ENCODE measurements at regions not wholly inside any gene's neighbourhood (a gene's known extent, or its start where the extent isn't known, plus 50 kb on each side); places are given as distances from the start of the nearest gene placed in this dataset.
A peak's percentile ranks its signal among the peaks of the same experiment; 100 is the strongest.
"Not testable (repeated sequence)": the region's sequence is repeated elsewhere in the genome, so short reads cannot be mapped to it uniquely, and the experiment has no call there.

DNA sequence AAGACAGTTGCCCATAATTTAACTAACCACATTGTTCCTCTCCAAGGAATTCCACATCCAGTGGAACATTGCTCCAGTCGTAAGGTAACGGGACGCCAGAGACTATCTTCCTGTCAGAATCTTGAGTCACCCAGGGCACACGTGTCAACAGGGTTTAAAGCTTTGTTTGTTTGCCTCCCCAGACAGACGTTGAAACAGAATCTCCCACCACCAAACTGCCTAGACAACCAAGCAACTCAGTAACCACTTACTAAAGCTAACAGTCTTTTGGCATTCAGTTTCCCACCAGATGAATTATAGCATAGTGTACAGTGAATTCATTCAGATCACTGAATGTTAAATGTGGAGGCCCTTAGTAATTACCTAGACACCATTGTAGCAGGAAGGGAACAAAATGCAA lies 439.5 kb downstream of the PLPP3 start:
- Mint-ChIP-seq H3K36me3 (no peaks in the 10 kb centered on the region), H3K4me1 (peaks cover 22% of the 10 kb centered on the region), H3K9me3 (no peaks in the 10 kb centered on the region), H3K27me3 (peaks cover 21% of the 10 kb centered on the region), H3K27ac (no peak overlapping the region), H3K4me3 (no peak overlapping the region)
- no peak for ATAC-seq

DNA sequence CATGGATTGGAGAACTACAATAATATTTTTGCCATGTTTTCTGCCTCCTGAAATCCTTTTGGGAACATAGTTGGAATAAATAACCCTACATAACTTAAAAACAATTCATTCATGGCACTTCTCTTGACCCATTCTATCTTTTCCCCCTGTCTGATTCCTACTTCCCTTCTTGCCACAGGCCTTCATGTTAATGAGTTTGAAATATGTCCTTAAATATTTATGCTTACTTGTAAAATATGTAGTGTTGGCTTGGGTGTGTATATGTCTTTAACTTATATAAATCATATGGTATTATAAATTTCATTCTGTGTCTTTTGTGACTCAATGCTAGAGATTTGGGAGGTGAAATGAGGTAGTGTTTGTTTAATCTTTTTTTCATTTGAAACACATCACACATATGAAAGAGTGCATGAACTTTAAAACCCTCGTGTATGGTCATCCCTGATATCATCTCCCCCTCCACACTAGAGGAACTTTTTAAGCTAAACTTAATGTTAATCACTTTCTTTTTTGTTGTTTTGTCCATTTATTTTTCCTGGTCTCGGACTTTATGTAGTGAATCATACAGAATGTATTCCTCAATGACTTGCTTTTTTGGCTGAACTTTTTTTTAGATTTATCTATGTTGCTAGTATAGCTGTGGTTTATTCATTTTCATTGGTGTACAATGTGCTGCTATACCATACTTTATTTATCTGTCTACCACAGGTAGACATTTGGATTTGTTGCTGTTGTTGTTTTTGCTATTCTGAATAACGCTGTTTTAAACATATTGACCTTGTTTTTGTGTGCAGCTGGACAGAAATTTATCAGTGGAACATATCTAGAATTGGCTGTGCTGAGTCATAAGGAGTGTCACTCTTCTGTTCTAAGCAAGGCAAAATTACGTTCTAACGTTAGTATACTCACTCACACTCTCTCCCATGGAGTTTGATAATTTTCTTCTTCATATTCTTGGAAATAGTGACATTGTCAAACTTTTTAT lies 441.6 kb downstream of the PLPP3 start:
- Mint-ChIP-seq H3K4me1 (peaks cover 42% of the 10 kb centered on the region), H3K36me3 (no peaks in the 10 kb centered on the region), H3K27me3 (peaks cover 21% of the 10 kb centered on the region), H3K27ac (no peak overlapping the region), H3K4me3 (no peak overlapping the region), H3K9me3 (no peaks in the 10 kb centered on the region)
- no peak for ATAC-seq

DNA sequence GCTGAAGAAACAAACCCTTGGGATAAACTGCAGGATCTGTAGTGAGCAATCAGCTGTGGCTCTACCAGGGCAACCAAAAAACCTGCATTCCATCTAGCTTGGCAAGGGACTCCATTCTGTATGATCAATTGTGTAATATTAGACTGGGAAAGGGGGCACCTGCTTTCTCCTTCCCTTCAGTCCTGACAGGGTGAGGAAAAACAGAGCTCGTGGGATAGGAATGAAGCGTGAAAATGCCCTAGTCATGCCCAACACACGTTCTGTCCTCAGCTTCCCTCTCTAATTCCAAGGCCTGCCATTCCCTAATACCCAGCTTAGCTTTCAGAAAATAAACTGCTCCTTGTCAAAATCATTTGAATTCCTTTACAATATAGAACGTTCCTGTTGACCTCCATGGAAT lies 442.3 kb downstream of the PLPP3 start:
- Mint-ChIP-seq H3K4me3 (no peak overlapping the region), H3K27ac (no peak overlapping the region), H3K9me3 (no peaks in the 10 kb centered on the region), H3K36me3 (no peaks in the 10 kb centered on the region), H3K27me3 (peaks cover 21% of the 10 kb centered on the region), H3K4me1 (peaks cover 49% of the 10 kb centered on the region)
- ATAC-seq, result no peak

GRCh38 chr1:56135864-56136147 lies 443.6 kb downstream of the PLPP3 start:
- ATAC-seq, result peak; percentile 52
- H3K27ac Mint-ChIP-seq, result no peak overlapping the region
- no peaks in the 10 kb centered on the region for H3K36me3 Mint-ChIP-seq
- no peaks in the 10 kb centered on the region for H3K9me3 Mint-ChIP-seq
- no peak overlapping the region for H3K4me3 Mint-ChIP-seq
- peaks cover 21% of the 10 kb centered on the region for H3K27me3 Mint-ChIP-seq
- H3K4me1 Mint-ChIP-seq, result peaks cover 52% of the 10 kb centered on the region

DNA sequence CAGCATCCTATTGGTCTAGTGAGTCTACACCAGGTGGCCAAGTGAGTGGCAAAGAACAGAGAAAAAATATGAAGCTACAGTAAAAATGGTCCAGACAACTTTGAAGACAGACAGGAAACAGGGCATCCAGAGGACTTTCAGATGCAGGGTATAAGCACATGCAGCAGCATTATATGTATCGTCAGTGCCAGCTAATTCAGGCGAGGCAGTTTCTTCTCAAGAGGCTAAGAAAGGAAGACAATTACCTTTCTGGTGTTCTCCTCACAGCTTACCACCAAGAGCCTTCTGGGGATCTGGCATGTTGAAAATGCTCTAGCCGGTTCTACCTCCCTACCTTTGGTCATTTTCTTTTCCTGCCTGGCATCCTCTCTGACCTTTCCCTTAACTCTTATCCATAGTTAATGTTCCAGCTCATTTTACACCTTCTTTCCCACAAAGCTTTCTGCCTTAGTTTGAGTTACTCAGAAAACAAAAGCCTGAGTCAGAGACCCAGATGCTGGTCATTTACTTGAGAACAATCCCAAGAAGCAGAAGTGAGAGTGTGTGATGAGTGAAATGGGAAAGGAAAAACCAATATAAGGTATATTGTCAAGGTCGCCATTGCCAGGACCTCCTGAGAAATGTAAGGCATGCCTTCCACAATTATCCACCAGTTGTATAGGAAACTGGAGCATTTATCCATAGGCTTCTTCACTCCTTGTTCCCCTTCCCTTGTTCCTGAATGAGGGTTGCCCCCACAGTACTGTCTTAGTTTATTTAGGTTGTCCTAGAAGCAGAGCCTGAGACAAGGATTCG lies 444.1 kb downstream of the PLPP3 start:
- peaks cover 52% of the 10 kb centered on the region for H3K4me1 Mint-ChIP-seq
- H3K4me3 Mint-ChIP-seq, result no peak overlapping the region
- ATAC-seq, result peak; percentile 86
- H3K9me3 Mint-ChIP-seq, result no peaks in the 10 kb centered on the region
- H3K36me3 Mint-ChIP-seq, result no peaks in the 10 kb centered on the region
- H3K27ac Mint-ChIP-seq, result peak overlapping the region; percentile 18
- H3K27me3 Mint-ChIP-seq, result peaks cover 21% of the 10 kb centered on the region

DNA sequence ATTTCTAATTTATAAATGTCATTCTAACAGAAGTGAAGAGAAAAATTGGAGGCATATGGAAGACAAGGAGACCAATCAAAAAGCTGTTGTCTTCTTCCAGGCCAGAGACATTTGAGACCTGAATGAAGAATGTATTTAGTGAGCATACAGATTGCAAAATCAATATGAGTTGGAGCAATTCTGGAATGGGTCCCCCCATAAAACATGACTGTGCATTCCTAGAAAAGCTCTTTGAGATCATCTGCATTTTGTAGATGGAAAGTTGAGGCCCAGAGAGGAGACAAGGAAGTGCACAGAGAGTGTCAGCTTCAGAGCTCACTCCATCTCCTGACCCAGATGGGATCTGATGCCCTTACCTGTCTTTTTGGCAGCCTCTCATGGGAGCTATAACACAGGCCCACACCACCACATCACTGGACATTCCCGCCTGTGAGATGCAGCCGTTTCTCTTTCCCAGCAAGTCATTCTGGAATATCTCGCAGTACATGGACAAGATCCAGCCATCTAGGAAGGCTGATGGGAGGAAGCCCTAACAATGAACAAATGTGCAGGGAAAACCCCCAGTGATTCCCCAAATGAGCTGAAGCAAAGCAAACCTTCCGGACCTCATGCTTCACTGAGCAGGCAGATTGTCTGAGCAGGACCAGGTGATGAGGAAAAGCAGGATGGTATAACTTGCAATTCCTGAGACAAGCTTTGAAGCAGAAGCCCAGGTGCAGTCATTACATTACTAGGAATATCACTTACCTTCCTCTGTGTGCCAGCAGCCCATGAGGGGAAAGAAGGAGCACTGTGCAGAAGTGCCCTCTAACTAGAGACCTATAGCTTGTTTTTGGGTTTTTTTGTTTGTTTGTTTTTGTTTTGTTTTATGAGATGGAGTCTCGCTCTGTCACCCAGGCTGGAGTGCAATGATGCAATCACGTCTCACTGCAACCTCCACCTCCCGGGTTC lies 445.6 kb downstream of the PLPP3 start:
- H3K9me3 Mint-ChIP-seq, result no peaks in the 10 kb centered on the region
- H3K27me3 Mint-ChIP-seq, result peaks cover 20% of the 10 kb centered on the region
- H3K36me3 Mint-ChIP-seq, result no peaks in the 10 kb centered on the region
- ATAC-seq, result no peak
- H3K4me1 Mint-ChIP-seq, result peaks cover 52% of the 10 kb centered on the region
- H3K27ac Mint-ChIP-seq, result no peak overlapping the region
- no peak overlapping the region for H3K4me3 Mint-ChIP-seq

DNA sequence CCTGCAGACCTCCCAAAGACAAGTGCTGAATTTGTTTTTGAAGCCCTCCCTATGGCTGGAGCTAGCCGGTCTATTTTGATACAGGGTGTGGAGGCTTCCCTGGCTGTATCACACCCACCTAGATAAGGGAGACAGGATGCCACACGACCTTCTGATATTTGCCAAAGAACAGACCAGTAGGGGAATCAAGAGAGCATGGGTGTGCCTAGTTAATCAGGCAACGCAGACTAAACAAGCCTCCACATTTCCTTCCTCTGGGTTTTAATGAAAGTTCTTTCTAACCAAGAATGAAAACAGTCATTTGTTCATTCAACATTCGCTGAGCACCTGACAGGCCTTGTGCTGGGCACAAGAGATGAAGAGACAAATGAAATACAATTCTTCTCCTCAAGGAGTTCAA lies 446.8 kb downstream of the PLPP3 start:
- Mint-ChIP-seq H3K4me3 (no peak overlapping the region), H3K27ac (no peak overlapping the region), H3K27me3 (peaks cover 10% of the 10 kb centered on the region), H3K36me3 (no peaks in the 10 kb centered on the region), H3K4me1 (peaks cover 45% of the 10 kb centered on the region), H3K9me3 (no peaks in the 10 kb centered on the region)
- no peak for ATAC-seq

DNA sequence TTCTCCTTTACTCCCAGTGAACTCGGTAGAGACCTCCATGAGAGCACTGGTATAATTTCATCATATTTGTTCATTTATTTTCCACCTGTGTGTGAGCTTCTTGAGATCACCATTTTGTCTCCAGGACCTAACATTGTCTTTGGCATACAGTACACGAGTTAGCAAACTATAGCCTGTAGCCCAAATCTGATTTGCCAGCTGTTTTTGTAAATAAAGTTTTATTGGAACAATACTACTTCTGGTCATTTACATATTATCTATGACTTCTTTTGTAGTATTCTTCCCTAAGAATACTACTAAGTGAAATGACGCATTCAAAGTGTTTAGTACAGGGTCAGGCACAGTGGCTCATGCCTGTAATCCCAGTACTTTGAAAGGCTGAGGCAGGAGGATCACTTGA lies 449.5 kb downstream of the PLPP3 start:
- H3K4me1 Mint-ChIP-seq, result peaks cover 30% of the 10 kb centered on the region
- no peaks in the 10 kb centered on the region for H3K36me3 Mint-ChIP-seq
- H3K27ac Mint-ChIP-seq, result no peak overlapping the region
- H3K9me3 Mint-ChIP-seq, result no peaks in the 10 kb centered on the region
- ATAC-seq, result no peak
- peaks cover 19% of the 10 kb centered on the region for H3K27me3 Mint-ChIP-seq
- H3K4me3 Mint-ChIP-seq, result no peak overlapping the region

DNA sequence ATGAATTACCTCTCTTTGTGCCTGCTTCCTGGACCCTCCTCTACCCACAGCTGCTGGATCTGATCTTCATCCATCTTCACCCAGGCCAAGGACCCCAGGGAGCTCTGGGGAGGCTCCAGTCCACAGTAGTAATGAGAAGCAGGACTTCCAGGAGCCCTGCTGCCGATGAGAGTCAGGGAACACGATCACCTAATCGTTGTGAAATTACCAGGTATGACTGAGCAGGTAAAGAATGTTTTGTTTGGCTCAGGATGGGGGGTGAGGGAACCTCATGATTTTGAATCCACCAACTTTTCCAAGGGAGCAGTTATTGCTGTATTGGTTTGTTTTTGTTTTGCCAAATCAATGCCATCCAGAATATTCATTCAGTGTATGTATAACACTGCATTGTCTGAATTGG lies 454.0 kb downstream of the PLPP3 start:
- H3K27me3 Mint-ChIP-seq, result peaks cover 19% of the 10 kb centered on the region
- no peak overlapping the region for H3K27ac Mint-ChIP-seq
- H3K4me1 Mint-ChIP-seq, result no peaks in the 10 kb centered on the region
- ATAC-seq, result no peak
- H3K4me3 Mint-ChIP-seq, result no peak overlapping the region
- H3K36me3 Mint-ChIP-seq, result no peaks in the 10 kb centered on the region
- H3K9me3 Mint-ChIP-seq, result peaks cover 8% of the 10 kb centered on the region

GRCh38 chr1:56123826-56124225 lies 455.5 kb downstream of the PLPP3 start:
- no peaks in the 10 kb centered on the region for H3K4me1 Mint-ChIP-seq
- H3K27me3 Mint-ChIP-seq, result peaks cover 19% of the 10 kb centered on the region
- H3K4me3 Mint-ChIP-seq, result no peak overlapping the region
- H3K36me3 Mint-ChIP-seq, result no peaks in the 10 kb centered on the region
- peaks cover 8% of the 10 kb centered on the region for H3K9me3 Mint-ChIP-seq
- no peak overlapping the region for H3K27ac Mint-ChIP-seq
- no peak for ATAC-seq

DNA sequence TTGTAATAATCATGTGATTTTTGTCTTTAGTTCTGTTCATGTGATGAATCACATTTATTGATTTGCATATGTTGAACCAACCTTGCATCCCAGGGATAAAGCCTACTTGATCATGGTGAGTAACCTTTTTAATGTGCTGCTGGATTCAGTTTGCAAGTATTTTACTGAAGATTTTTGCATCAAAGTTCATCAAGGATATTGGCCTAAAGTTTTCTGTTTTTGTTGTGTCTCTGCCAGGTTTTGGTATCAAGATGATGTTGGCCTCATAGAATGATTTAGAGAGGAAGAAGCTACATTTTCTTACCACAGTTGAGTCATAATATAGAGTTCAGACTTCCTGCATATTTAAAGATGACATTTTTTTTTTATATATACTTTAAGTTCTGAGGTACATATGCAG lies 455.9 kb downstream of the PLPP3 start:
- Mint-ChIP-seq H3K9me3 (peaks cover 8% of the 10 kb centered on the region), H3K4me1 (no peaks in the 10 kb centered on the region), H3K27ac (no peak overlapping the region), H3K36me3 (no peaks in the 10 kb centered on the region), H3K27me3 (peaks cover 19% of the 10 kb centered on the region), H3K4me3 (no peak overlapping the region)
- no peak for ATAC-seq

DNA sequence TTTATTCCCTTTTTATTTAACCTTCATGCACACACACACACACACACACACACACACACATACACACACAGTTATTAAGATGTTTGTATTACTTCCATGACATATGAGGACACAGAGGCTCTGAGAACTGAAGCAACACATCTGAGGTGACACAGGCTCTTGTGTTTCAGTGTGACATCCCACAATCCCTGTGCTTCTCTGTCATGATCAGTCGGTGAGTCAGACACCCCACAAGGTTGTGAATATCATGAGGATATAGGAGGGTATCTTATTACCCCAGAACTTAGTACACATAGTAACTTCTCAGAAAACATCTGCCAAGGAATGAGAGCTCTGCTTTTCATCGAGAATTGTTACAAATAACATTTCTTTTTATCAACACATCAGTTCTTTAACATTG lies 459.3 kb downstream of the PLPP3 start:
- peak; percentile 24 for ATAC-seq
- H3K4me1 Mint-ChIP-seq, result no peaks in the 10 kb centered on the region
- no peaks in the 10 kb centered on the region for H3K36me3 Mint-ChIP-seq
- no peak overlapping the region for H3K27ac Mint-ChIP-seq
- no peak overlapping the region for H3K4me3 Mint-ChIP-seq
- peaks cover 8% of the 10 kb centered on the region for H3K9me3 Mint-ChIP-seq
- H3K27me3 Mint-ChIP-seq, result no peaks in the 10 kb centered on the region

- not testable (repeated sequence) for ATAC-seq, H3K4me3 Mint-ChIP-seq, H3K36me3 Mint-ChIP-seq, H3K27ac Mint-ChIP-seq, H3K4me1 Mint-ChIP-seq, H3K9me3 Mint-ChIP-seq, H3K27me3 Mint-ChIP-seq
These were observed 460.7 kb downstream of the PLPP3 start for GRCh38 chr1:56118676-56119075.

DNA sequence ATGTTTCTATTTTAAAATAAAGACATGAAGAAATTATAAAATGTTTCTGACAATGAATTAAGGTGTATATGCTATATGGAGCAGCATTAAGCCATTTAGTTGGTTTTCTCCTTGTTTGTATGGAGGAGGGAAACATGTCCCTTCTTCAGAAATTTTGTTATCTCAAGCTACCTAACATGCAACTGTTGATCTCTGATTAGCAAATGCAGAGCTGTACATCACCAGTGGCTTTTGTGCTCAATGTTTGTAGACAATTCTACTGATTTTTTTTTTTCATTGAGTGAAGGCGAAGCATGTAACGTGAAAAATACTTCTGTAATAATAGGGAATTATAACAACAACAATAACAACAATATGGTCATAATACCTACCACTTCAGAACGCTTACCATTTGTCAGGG lies 463.7 kb downstream of the PLPP3 start:
- Mint-ChIP-seq H3K9me3 (no peaks in the 10 kb centered on the region), H3K27me3 (peaks cover 13% of the 10 kb centered on the region), H3K4me1 (no peaks in the 10 kb centered on the region), H3K4me3 (no peak overlapping the region), H3K27ac (no peak overlapping the region), H3K36me3 (no peaks in the 10 kb centered on the region)
- ATAC-seq, result no peak

- ATAC-seq, result no peak
- no peaks in the 10 kb centered on the region for H3K4me1 Mint-ChIP-seq
- H3K4me3 Mint-ChIP-seq, result no peak overlapping the region
- no peaks in the 10 kb centered on the region for H3K9me3 Mint-ChIP-seq
- H3K27ac Mint-ChIP-seq, result no peak overlapping the region
- H3K36me3 Mint-ChIP-seq, result no peaks in the 10 kb centered on the region
- peaks cover 17% of the 10 kb centered on the region for H3K27me3 Mint-ChIP-seq
These were observed 465.7 kb downstream of the PLPP3 start for GRCh38 chr1:56113679-56114078.
